ENCODE measurements at regions not wholly inside any gene's neighbourhood (a gene's known extent, or its start where the extent isn't known, plus 50 kb on each side); places are given as distances from the start of the nearest gene placed in this dataset.

- CTCF ChIA-PET (ENCODE audit: low intra/inter-chr PET ratio), result no interaction called here
- H3K27me3 ChIP-seq (ENCODE audit: control insufficient read depth in 2 of 2, insufficient read depth in 2 of 2, low read length in 2 of 2), result no peaks in the 10 kb centered on the region
- DNase-seq (ENCODE audit: extremely low read depth in 1 of 4, low spot score in 3 of 4), result peak in 1 of 4 experiments; percentile 28
- H2AFZ ChIP-seq (ENCODE audit: low read depth, low read length), result peak overlapping the region; percentile 89
- H3K27ac ChIP-seq (ENCODE audit: extremely low read depth, low read depth, low read length), result peak overlapping the region; percentile 80
- ATAC-seq, result peak; percentile 59
- no peaks in the 10 kb centered on the region for H3K9me1 ChIP-seq (ENCODE audit: control insufficient read depth, insufficient read depth, low read length)
- peaks cover 7 to 43% of the 10 kb centered on the region in 2 experiments for H3K4me1 ChIP-seq (replicated peaks in 1 of 2; ENCODE audit: control insufficient read depth in 2 of 2, insufficient read depth in 2 of 2, low read length in 2 of 2)
- no peaks in the 10 kb centered on the region for H3K9me3 ChIP-seq (replicated peaks; ENCODE audit: control insufficient read depth, insufficient read depth, low read depth, low read length)
- H3K79me2 ChIP-seq (ENCODE audit: control insufficient read depth, insufficient read depth, low read length), result no peaks in the 10 kb centered on the region
- H3K4me2 ChIP-seq (ENCODE audit: insufficient read depth, low read length), result no peak overlapping the region; the same call in 1 of the 2 replicates
- WGBS (ENCODE audit: insufficient coverage, low coverage, missing lambda C conversion rate), result 18% methylated on average over 5 of the region's 5 CpGs
- FAIRE-seq, result peak; percentile 42
- intact Hi-C loops (cut with micrococcal nuclease) (loop anchor here (5.0 kb wide), 1 partner anchor 59 kb away; no protein-coding TSS in a partner anchor), in situ Hi-C loops (cut with MboI) (no loop called here)
- H3K9ac ChIP-seq (ENCODE audit: insufficient read depth in 1 of 2, low read depth in 2 of 2, low read length in 2 of 2), result peak overlapping the region in 1 of 2 experiments; percentile 53; a peak in 2 of 4 replicates
- POLR2A ChIA-PET, result interaction anchor here (0.6 kb wide), 1 partner anchor 935 kb away, joined by 3 read pairs; no protein-coding TSS in a partner anchor
- no peaks in the 10 kb centered on the region for H3K36me3 ChIP-seq (ENCODE audit: control insufficient read depth, insufficient read depth, low read length)
- BruUV-seq (replicated peaks), result no TSS peak
- no peaks in the 10 kb centered on the region for H4K20me1 ChIP-seq (replicated peaks; ENCODE audit: control insufficient read depth, insufficient read depth, low read length)
- H3K4me3 ChIP-seq, result no peak overlapping the region
- no peak for TF ChIP-seq NFE2L1 (tag; IDR thresholded peaks at IDR 0.05; ENCODE audit: borderline replicate concordance, low read depth)
- no peak for TF ChIP-seq ZNF75A (CRISPR knock-in tag; IDR thresholded peaks at IDR 0.05)
- TF ChIP-seq ZNF639 (CRISPR knock-in tag; conservative IDR thresholded peaks at IDR 0.05 in 1 of 2, IDR thresholded peaks at IDR 0.05 in 1 of 2), result no peak
- TF ChIP-seq ZNF24 (IDR thresholded peaks at IDR 0.05), result no peak
- TF ChIP-seq ZNF764 (CRISPR knock-in tag; IDR thresholded peaks at IDR 0.05; ENCODE audit: low read depth), result no peak
- no peak for TF ChIP-seq RREB1 (CRISPR knock-in tag; IDR thresholded peaks at IDR 0.05)
- TF ChIP-seq ZNF830 (CRISPR knock-in tag; IDR thresholded peaks at IDR 0.05), result no peak
- TF ChIP-seq CHD2 (IDR thresholded peaks at IDR 0.05; ENCODE audit: low read depth, low read length), result no peak
- no peak for TF ChIP-seq ASH1L (IDR thresholded peaks at IDR 0.05; ENCODE audit: borderline replicate concordance, low read depth, partially characterized antibody)
- no peak for TF ChIP-seq U2AF1 (optimal IDR thresholded peaks at IDR 0.05; ENCODE audit: low read depth, low read length)
- no peak for TF ChIP-seq SRSF3 (IDR thresholded peaks at IDR 0.05; ENCODE audit: insufficient read depth, low read length)
- no peak for TF ChIP-seq JUNB (CRISPR knock-in tag; conservative IDR thresholded peaks at IDR 0.05)
- TF ChIP-seq ZNF445 (CRISPR knock-in tag; IDR thresholded peaks at IDR 0.05; ENCODE audit: low read depth), result no peak
- TF ChIP-seq MAZ (CRISPR knock-in tag; conservative IDR thresholded peaks at IDR 0.05 in 1 of 2, IDR thresholded peaks at IDR 0.05 in 1 of 2), result no peak
Observed at GRCh38 chr2:215772634-215773563, 240.5 kb downstream of the MREG start.
